ENCODE measurements at regions not wholly inside any gene's neighbourhood (a gene's known extent, or its start where the extent isn't known, plus 50 kb on each side); places are given as distances from the start of the nearest gene placed in this dataset.
A peak's percentile ranks its signal among the peaks of the same experiment; 100 is the strongest.

- WGBS, 2 experiments (ENCODE audit: low coverage in 1 of 2, low lambda C conversion rate in 2 of 2, missing lambda C conversion rate in 2 of 2), result 65 to 66% methylated on average over 4 of the region's 4 CpGs
- no peaks in the 10 kb centered on the region for H3K9me2 ChIP-seq (ENCODE audit: insufficient read depth)
- peaks cover 21% of the 10 kb centered on the region for H3K27me3 ChIP-seq (replicated peaks; ENCODE audit: insufficient read depth)
- no peak overlapping the region for H3K4me3 ChIP-seq
- no peaks in the 10 kb centered on the region for H3K79me2 ChIP-seq (ENCODE audit: insufficient read depth)
- DNase-seq, result peak; percentile 89
- H3K4me1 ChIP-seq (ENCODE audit: insufficient read depth), result peaks cover 24% of the 10 kb centered on the region
- 0 out of 2 replicates have a peak, but pooled peaks cover 4% of the 10 kb centered on the region for H3F3A ChIP-seq (ENCODE audit: insufficient read depth)
- TF ChIP-seq EZH2 (IDR thresholded peaks at IDR 0.05; ENCODE audit: insufficient read depth, poor library complexity, severe bottlenecking) (no peak), EZH2phosphoT487 (IDR thresholded peaks at IDR 0.05; ENCODE audit: insufficient read depth, low read depth) (no peak)
- no peaks in the 10 kb centered on the region for H3K9me3 ChIP-seq (ENCODE audit: low read depth)
- H4K20me1 ChIP-seq (ENCODE audit: insufficient read depth), result no peaks in the 10 kb centered on the region
- H3K36me3 ChIP-seq (ENCODE audit: low read depth), result no peaks in the 10 kb centered on the region
- peak overlapping the region; percentile 5 for H3K4me2 ChIP-seq (ENCODE audit: unreplicated experiment)
- no peak overlapping the region for H2AFZ ChIP-seq
- no peak overlapping the region for H3K27ac ChIP-seq
- no peak overlapping the region for H3K9ac ChIP-seq
- in situ Hi-C loops (cut with MboI), result no loop called here
Observed at GRCh38 chr6:41430875-41431274, 95.5 kb downstream of the NCR2 start.

GRCh38 chr6:41432280-41432679, 96.9 kb downstream of the NCR2 start:
- Histone ChIP-seq H3K9me2 (ENCODE audit: insufficient read depth) (no peaks in the 10 kb centered on the region), H3F3A (ENCODE audit: insufficient read depth) (0 out of 2 replicates have a peak, but pooled peaks cover 4% of the 10 kb centered on the region), H3K36me3 (ENCODE audit: low read depth) (no peaks in the 10 kb centered on the region), H3K4me2 (ENCODE audit: unreplicated experiment) (no peak overlapping the region), H3K27me3 (replicated peaks; ENCODE audit: insufficient read depth) (peaks cover 14% of the 10 kb centered on the region), H3K9ac (no peak overlapping the region), H2AFZ (no peak overlapping the region), H3K4me3 (no peak overlapping the region), H3K9me3 (ENCODE audit: low read depth) (no peaks in the 10 kb centered on the region), H3K79me2 (ENCODE audit: insufficient read depth) (no peaks in the 10 kb centered on the region), H3K27ac (no peak overlapping the region), H4K20me1 (ENCODE audit: insufficient read depth) (no peaks in the 10 kb centered on the region), H3K4me1 (ENCODE audit: insufficient read depth) (peaks cover 24% of the 10 kb centered on the region)
- 79 to 92% methylated on average over 3 of the region's 3 CpGs for WGBS, 2 experiments (ENCODE audit: low coverage in 1 of 2, low lambda C conversion rate in 2 of 2, missing lambda C conversion rate in 2 of 2)
- no peak for DNase-seq
- TF ChIP-seq EZH2 (IDR thresholded peaks at IDR 0.05; ENCODE audit: insufficient read depth, poor library complexity, severe bottlenecking) (no peak), EZH2phosphoT487 (IDR thresholded peaks at IDR 0.05; ENCODE audit: insufficient read depth, low read depth) (no peak)
- in situ Hi-C loops (cut with MboI), result no loop called here

- Histone ChIP-seq H4K20me1 (ENCODE audit: insufficient read depth) (no peaks in the 10 kb centered on the region), H3K4me2 (ENCODE audit: unreplicated experiment) (no peak overlapping the region), H2AFZ (no peak overlapping the region), H3K36me3 (ENCODE audit: low read depth) (no peaks in the 10 kb centered on the region), H3K27ac (no peak overlapping the region), H3K4me1 (ENCODE audit: insufficient read depth) (peaks cover 13% of the 10 kb centered on the region), H3K4me3 (no peak overlapping the region), H3F3A (ENCODE audit: insufficient read depth) (no peaks in the 10 kb centered on the region), H3K79me2 (ENCODE audit: insufficient read depth) (no peaks in the 10 kb centered on the region), H3K9ac (no peak overlapping the region), H3K9me3 (ENCODE audit: low read depth) (no peaks in the 10 kb centered on the region), H3K27me3 (replicated peaks; ENCODE audit: insufficient read depth) (peaks cover 20% of the 10 kb centered on the region), H3K9me2 (ENCODE audit: insufficient read depth) (no peaks in the 10 kb centered on the region)
- no peak for DNase-seq
- 69 to 72% methylated on average over 9 of the region's 9 CpGs for WGBS, 2 experiments (ENCODE audit: low coverage in 1 of 2, low lambda C conversion rate in 2 of 2, missing lambda C conversion rate in 2 of 2)
- in situ Hi-C loops (cut with MboI), result no loop called here
- no peak for TF ChIP-seq EZH2 (IDR thresholded peaks at IDR 0.05; ENCODE audit: insufficient read depth, poor library complexity, severe bottlenecking)
- TF ChIP-seq EZH2phosphoT487 (IDR thresholded peaks at IDR 0.05; ENCODE audit: insufficient read depth, low read depth), result no peak
Observed at GRCh38 chr6:41434803-41435481, 99.5 kb downstream of the NCR2 start.

DNA sequence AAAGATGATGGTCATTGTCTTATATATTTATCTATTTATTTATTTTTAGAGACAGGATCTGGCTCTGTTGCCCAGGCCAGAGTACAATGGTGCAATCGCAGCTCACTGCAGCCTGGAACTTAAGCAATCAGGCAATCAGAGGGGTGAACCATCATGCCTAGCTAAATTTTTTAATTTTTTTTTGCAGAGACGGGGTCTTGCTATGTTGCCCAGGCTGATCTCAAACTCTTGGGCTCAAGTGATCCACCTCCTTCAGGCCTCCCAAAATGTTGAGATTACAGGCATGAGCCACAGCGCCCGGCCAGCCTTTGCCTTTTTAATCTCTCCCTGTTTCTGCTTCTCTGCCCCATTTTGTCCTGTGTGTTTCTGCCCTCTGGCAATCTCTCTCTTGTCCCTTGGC, 102.2 kb downstream of the NCR2 start:
- Histone ChIP-seq H3K79me2 (ENCODE audit: insufficient read depth) (no peaks in the 10 kb centered on the region), H3K9ac (no peak overlapping the region), H2AFZ (no peak overlapping the region), H3K27ac (no peak overlapping the region), H3K36me3 (ENCODE audit: low read depth) (no peaks in the 10 kb centered on the region), H3K4me1 (ENCODE audit: insufficient read depth) (no peaks in the 10 kb centered on the region), H3K4me2 (ENCODE audit: unreplicated experiment) (no peak overlapping the region), H3K4me3 (no peak overlapping the region), H3K9me3 (ENCODE audit: low read depth) (no peaks in the 10 kb centered on the region), H3K27me3 (replicated peaks; ENCODE audit: insufficient read depth) (peaks cover 31% of the 10 kb centered on the region), H4K20me1 (ENCODE audit: insufficient read depth) (no peaks in the 10 kb centered on the region), H3K9me2 (ENCODE audit: insufficient read depth) (no peaks in the 10 kb centered on the region), H3F3A (ENCODE audit: insufficient read depth) (no peaks in the 10 kb centered on the region)
- TF ChIP-seq EZH2 (IDR thresholded peaks at IDR 0.05; ENCODE audit: insufficient read depth, poor library complexity, severe bottlenecking) (no peak), EZH2phosphoT487 (IDR thresholded peaks at IDR 0.05; ENCODE audit: insufficient read depth, low read depth) (no peak)
- in situ Hi-C loops (cut with MboI), result no loop called here
- WGBS, 2 experiments (ENCODE audit: low coverage in 1 of 2, low lambda C conversion rate in 2 of 2, missing lambda C conversion rate in 2 of 2), result 59 to 74% methylated on average over 4 of the region's 4 CpGs
- no peak for DNase-seq
